ENCODE measurements at regions not wholly inside any gene's neighbourhood (a gene's known extent, or its start where the extent isn't known, plus 50 kb on each side); places are given as distances from the start of the nearest gene placed in this dataset.
"Not testable (repeated sequence)": the region's sequence is repeated elsewhere in the genome, so short reads cannot be mapped to it uniquely, and the experiment has no call there.

GRCh38 chr15:87645723-87646122 is 610.8 kb downstream of the NTRK3 start:
- no peak for DNase-seq (ENCODE audit: low read depth)
- no peak for TF ChIP-seq CTCF (conservative IDR thresholded peaks at IDR 0.05; ENCODE audit: low read depth, low read length)
- H3K4me3 ChIP-seq (ENCODE audit: low read depth, low read length): no peak overlapping the region

GRCh38 chr15:87642997-87643396 is 613.5 kb downstream of the NTRK3 start:
- H3K4me3 ChIP-seq (ENCODE audit: low read depth, low read length); DNase-seq (ENCODE audit: low read depth): not testable (repeated sequence)

- TF ChIP-seq CTCF (conservative IDR thresholded peaks at IDR 0.05; ENCODE audit: low read depth, low read length): no peak
- H3K4me3 ChIP-seq (ENCODE audit: low read depth, low read length): no peak overlapping the region
- no peak for DNase-seq (ENCODE audit: low read depth)
These were observed 617.1 kb downstream of the NTRK3 start for GRCh38 chr15:87639305-87640011.

- H3K4me3 ChIP-seq (ENCODE audit: low read depth, low read length): no peak overlapping the region
- TF ChIP-seq CTCF (conservative IDR thresholded peaks at IDR 0.05; ENCODE audit: low read depth, low read length): no peak
- no peak for DNase-seq (ENCODE audit: low read depth)
These were observed 617.9 kb downstream of the NTRK3 start for GRCh38 chr15:87638554-87639083.

GRCh38 chr15:87634361-87634760 is 622.2 kb downstream of the NTRK3 start:
- TF ChIP-seq CTCF (conservative IDR thresholded peaks at IDR 0.05; ENCODE audit: low read depth, low read length): no peak
- no peak for DNase-seq (ENCODE audit: low read depth)
- no peak overlapping the region for H3K4me3 ChIP-seq (ENCODE audit: low read depth, low read length)

- no peak overlapping the region for H3K4me3 ChIP-seq (ENCODE audit: low read depth, low read length)
- no peak for TF ChIP-seq CTCF (conservative IDR thresholded peaks at IDR 0.05; ENCODE audit: low read depth, low read length)
- DNase-seq (ENCODE audit: low read depth): no peak
These were observed 623.0 kb downstream of the NTRK3 start for GRCh38 chr15:87633525-87633924.

GRCh38 chr15:87632364-87632763 is 624.2 kb downstream of the NTRK3 start:
- no peak for TF ChIP-seq CTCF (conservative IDR thresholded peaks at IDR 0.05; ENCODE audit: low read depth, low read length)
- no peak for DNase-seq (ENCODE audit: low read depth)
- no peak overlapping the region for H3K4me3 ChIP-seq (ENCODE audit: low read depth, low read length)
